ENCODE measurements at regions not wholly inside any gene's neighbourhood (a gene's known extent, or its start where the extent isn't known, plus 50 kb on each side); places are given as distances from the start of the nearest gene placed in this dataset.

GRCh38 chr4:176504118-176504517, 184.4 kb downstream of the SPCS3 start:
- no peak overlapping the region for H3K4me3 ChIP-seq (ENCODE audit: extremely low read depth, insufficient read depth, low read length, poor library complexity, severe bottlenecking)
- no peak overlapping the region for H3K27ac ChIP-seq (ENCODE audit: low read depth, low read length, severe bottlenecking)
- H3K9me3 ChIP-seq (ENCODE audit: control insufficient read depth, low read length): no peaks in the 10 kb centered on the region
- no peaks in the 10 kb centered on the region for H3K36me3 ChIP-seq (ENCODE audit: control insufficient read depth, insufficient read depth, low read length)
- 80 to 89% methylated on average over 1 to 2 of the region's 2 CpGs for WGBS, 2 experiments (ENCODE audit: insufficient coverage in 2 of 2)
- H3K4me1 ChIP-seq (ENCODE audit: control insufficient read depth, insufficient read depth, low read length, poor library complexity, severe bottlenecking): no peaks in the 10 kb centered on the region

DNA sequence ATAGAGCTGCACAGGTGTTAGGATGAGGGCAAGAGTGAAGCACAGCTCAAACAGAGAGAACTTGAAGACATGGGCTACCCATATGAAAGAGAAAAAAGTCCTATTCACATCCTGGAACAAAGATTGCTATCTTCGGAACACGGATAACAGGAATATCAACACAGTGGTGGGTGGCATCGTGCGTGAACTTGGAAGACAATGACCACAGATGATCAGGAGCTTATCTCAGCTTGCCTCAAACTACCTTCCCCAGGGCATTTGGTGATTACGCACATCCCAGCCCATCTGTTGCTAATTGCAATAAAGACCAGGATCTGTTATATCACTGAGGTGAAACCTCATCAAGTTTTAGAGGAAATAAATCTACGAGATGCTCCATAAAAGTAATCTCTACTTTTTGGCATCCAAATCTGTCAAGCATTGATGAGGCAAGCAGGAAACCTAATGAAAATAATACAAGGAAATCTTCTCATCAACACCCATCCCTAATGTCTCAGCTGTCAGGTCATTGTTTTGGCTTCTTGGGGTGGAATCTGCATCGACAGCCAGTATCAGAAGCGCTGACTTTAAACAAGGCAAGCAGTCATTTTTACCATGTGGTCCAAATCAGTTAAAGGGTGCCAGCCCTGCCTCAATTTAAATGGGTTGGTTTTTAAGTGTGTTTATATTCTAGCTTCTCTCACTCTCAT, 188.2 kb downstream of the SPCS3 start:
- no peak overlapping the region for H3K27ac ChIP-seq (ENCODE audit: low read depth, low read length, severe bottlenecking)
- H3K4me1 ChIP-seq (ENCODE audit: control insufficient read depth, insufficient read depth, low read length, poor library complexity, severe bottlenecking): no peaks in the 10 kb centered on the region
- no peaks in the 10 kb centered on the region for H3K9me3 ChIP-seq (ENCODE audit: control insufficient read depth, low read length)
- no peaks in the 10 kb centered on the region for H3K36me3 ChIP-seq (ENCODE audit: control insufficient read depth, insufficient read depth, low read length)
- no peak overlapping the region for H3K4me3 ChIP-seq (ENCODE audit: extremely low read depth, insufficient read depth, low read length, poor library complexity, severe bottlenecking)
- 92% methylated on average over 6 of the region's 8 CpGs for WGBS, 2 experiments (ENCODE audit: insufficient coverage in 2 of 2)

GRCh38 chr4:176508780-176509331, 189.1 kb downstream of the SPCS3 start:
- no peaks in the 10 kb centered on the region for H3K4me1 ChIP-seq (ENCODE audit: control insufficient read depth, insufficient read depth, low read length, poor library complexity, severe bottlenecking)
- no peaks in the 10 kb centered on the region for H3K9me3 ChIP-seq (ENCODE audit: control insufficient read depth, low read length)
- WGBS, 2 experiments (ENCODE audit: insufficient coverage in 2 of 2): 100% methylated on average over 1 of the region's 4 CpGs; no CpG with 5 or more reads in 1 of the 2 experiments
- H3K36me3 ChIP-seq (ENCODE audit: control insufficient read depth, insufficient read depth, low read length): no peaks in the 10 kb centered on the region
- H3K27ac ChIP-seq (ENCODE audit: low read depth, low read length, severe bottlenecking): no peak overlapping the region
- H3K4me3 ChIP-seq (ENCODE audit: extremely low read depth, insufficient read depth, low read length, poor library complexity, severe bottlenecking): no peak overlapping the region

GRCh38 chr4:176525576-176525975, 205.8 kb downstream of the SPCS3 start:
- no peaks in the 10 kb centered on the region for H3K36me3 ChIP-seq (ENCODE audit: control insufficient read depth, insufficient read depth, low read length)
- H3K27ac ChIP-seq (ENCODE audit: low read depth, low read length, severe bottlenecking): no peak overlapping the region
- WGBS, 2 experiments (ENCODE audit: insufficient coverage in 2 of 2): no CpG with 5 or more reads among the region's 2 CpGs
- no peaks in the 10 kb centered on the region for H3K4me1 ChIP-seq (ENCODE audit: control insufficient read depth, insufficient read depth, low read length, poor library complexity, severe bottlenecking)
- no peak overlapping the region for H3K4me3 ChIP-seq (ENCODE audit: extremely low read depth, insufficient read depth, low read length, poor library complexity, severe bottlenecking)
- no peaks in the 10 kb centered on the region for H3K9me3 ChIP-seq (ENCODE audit: control insufficient read depth, low read length)

DNA sequence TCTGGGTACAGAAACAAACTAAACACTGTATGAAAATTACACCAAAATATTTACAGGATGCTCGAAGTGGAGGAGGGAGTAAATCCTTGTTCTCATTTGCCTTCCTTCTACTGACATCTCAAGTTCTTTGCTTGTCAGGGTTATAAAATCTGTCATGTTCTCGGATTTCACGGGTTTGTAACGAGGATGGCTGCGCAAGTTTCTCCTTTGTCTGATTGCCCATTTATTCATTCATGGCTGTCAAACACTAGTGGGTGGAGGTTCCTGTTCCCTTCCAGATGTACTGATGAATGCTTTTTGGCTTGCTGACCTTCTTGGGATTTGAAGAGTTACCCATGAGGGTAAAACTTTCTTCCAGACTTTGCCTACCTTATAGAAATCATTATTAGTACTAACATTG, 206.9 kb downstream of the SPCS3 start:
- WGBS, 2 experiments (ENCODE audit: insufficient coverage in 2 of 2): 88 to 100% methylated on average over 1 to 4 of the region's 5 CpGs
- H3K4me3 ChIP-seq (ENCODE audit: extremely low read depth, insufficient read depth, low read length, poor library complexity, severe bottlenecking): no peak overlapping the region
- no peak overlapping the region for H3K27ac ChIP-seq (ENCODE audit: low read depth, low read length, severe bottlenecking)
- no peaks in the 10 kb centered on the region for H3K4me1 ChIP-seq (ENCODE audit: control insufficient read depth, insufficient read depth, low read length, poor library complexity, severe bottlenecking)
- no peaks in the 10 kb centered on the region for H3K9me3 ChIP-seq (ENCODE audit: control insufficient read depth, low read length)
- H3K36me3 ChIP-seq (ENCODE audit: control insufficient read depth, insufficient read depth, low read length): no peaks in the 10 kb centered on the region

- no peaks in the 10 kb centered on the region for H3K9me3 ChIP-seq (ENCODE audit: control insufficient read depth, low read length)
- peaks cover 2% of the 10 kb centered on the region for H3K4me1 ChIP-seq (ENCODE audit: control insufficient read depth, insufficient read depth, low read length, poor library complexity, severe bottlenecking)
- H3K36me3 ChIP-seq (ENCODE audit: control insufficient read depth, insufficient read depth, low read length): no peaks in the 10 kb centered on the region
- H3K27ac ChIP-seq (ENCODE audit: low read depth, low read length, severe bottlenecking): no peak overlapping the region
- no peak overlapping the region for H3K4me3 ChIP-seq (ENCODE audit: extremely low read depth, insufficient read depth, low read length, poor library complexity, severe bottlenecking)
These were observed 209.8 kb downstream of the SPCS3 start for GRCh38 chr4:176529574-176529973.

GRCh38 chr4:176533159-176533558, 213.4 kb downstream of the SPCS3 start:
- H3K27ac ChIP-seq (ENCODE audit: low read depth, low read length, severe bottlenecking): no peak overlapping the region
- H3K4me3 ChIP-seq (ENCODE audit: extremely low read depth, insufficient read depth, low read length, poor library complexity, severe bottlenecking): no peak overlapping the region
- peaks cover 11% of the 10 kb centered on the region for H3K4me1 ChIP-seq (ENCODE audit: control insufficient read depth, insufficient read depth, low read length, poor library complexity, severe bottlenecking)
- no peaks in the 10 kb centered on the region for H3K36me3 ChIP-seq (ENCODE audit: control insufficient read depth, insufficient read depth, low read length)
- no peaks in the 10 kb centered on the region for H3K9me3 ChIP-seq (ENCODE audit: control insufficient read depth, low read length)

- H3K9me3 ChIP-seq (ENCODE audit: control insufficient read depth, low read length): no peaks in the 10 kb centered on the region
- no peak overlapping the region for H3K4me3 ChIP-seq (ENCODE audit: extremely low read depth, insufficient read depth, low read length, poor library complexity, severe bottlenecking)
- no peaks in the 10 kb centered on the region for H3K36me3 ChIP-seq (ENCODE audit: control insufficient read depth, insufficient read depth, low read length)
- 73 to 91% methylated on average over 3 of the region's 3 CpGs for WGBS, 2 experiments (ENCODE audit: insufficient coverage in 2 of 2)
- peak overlapping the region; percentile 6 for H3K27ac ChIP-seq (ENCODE audit: low read depth, low read length, severe bottlenecking)
- peaks cover 11% of the 10 kb centered on the region for H3K4me1 ChIP-seq (ENCODE audit: control insufficient read depth, insufficient read depth, low read length, poor library complexity, severe bottlenecking)
These were observed 214.8 kb downstream of the SPCS3 start for GRCh38 chr4:176534566-176534965.

- Histone ChIP-seq H3K36me3 (ENCODE audit: control insufficient read depth, insufficient read depth, low read length) (no peaks in the 10 kb centered on the region), H3K4me1 (ENCODE audit: control insufficient read depth, insufficient read depth, low read length, poor library complexity, severe bottlenecking) (peaks cover 11% of the 10 kb centered on the region), H3K4me3 (ENCODE audit: extremely low read depth, insufficient read depth, low read length, poor library complexity, severe bottlenecking) (no peak overlapping the region), H3K9me3 (ENCODE audit: control insufficient read depth, low read length) (no peaks in the 10 kb centered on the region), H3K27ac (ENCODE audit: low read depth, low read length, severe bottlenecking) (peak overlapping the region; percentile 16)
- whole genome bisulfite sequencing, 2 experiments (ENCODE audit: insufficient coverage in 2 of 2): 80 to 87% methylated on average over 3 to 4 of the region's 4 CpGs
These were observed 218.6 kb downstream of the SPCS3 start for GRCh38 chr4:176538217-176538925.

DNA sequence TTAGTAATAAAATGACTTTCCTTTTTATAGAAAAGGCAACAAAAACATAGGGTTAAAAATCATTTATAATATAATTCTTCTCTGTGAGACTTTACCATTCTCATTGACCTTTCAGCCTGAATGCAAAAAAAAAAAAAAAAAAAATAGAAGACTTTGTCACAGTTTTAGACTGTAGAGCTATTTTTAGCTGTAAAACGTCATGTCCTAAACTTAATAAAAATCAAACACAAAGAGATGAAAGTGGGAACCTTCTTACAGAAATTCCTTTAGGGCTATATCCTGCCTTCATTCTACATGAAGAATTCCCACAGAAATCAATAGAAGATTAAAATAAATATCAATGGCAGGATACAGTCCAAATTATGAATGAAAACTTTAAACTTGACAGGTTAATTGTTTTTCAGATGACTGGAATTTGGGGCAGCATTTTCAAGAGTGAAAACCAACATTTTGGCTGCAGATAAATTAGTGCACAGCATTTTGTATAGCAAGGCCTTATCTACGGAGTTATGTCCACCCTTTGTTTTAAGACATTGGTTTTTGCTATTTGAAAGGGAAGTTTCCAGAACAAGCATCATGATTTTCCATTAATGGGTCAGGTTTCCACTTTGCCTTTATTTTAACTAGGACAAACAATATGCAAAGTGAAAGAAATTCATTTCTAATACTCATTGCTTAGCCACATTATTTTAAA, 219.5 kb downstream of the SPCS3 start:
- WGBS, 2 experiments (ENCODE audit: insufficient coverage in 2 of 2): 100% methylated on average over 1 of the region's 2 CpGs
- H3K4me1 ChIP-seq (ENCODE audit: control insufficient read depth, insufficient read depth, low read length, poor library complexity, severe bottlenecking): peaks cover 11% of the 10 kb centered on the region
- H3K4me3 ChIP-seq (ENCODE audit: extremely low read depth, insufficient read depth, low read length, poor library complexity, severe bottlenecking): no peak overlapping the region
- H3K9me3 ChIP-seq (ENCODE audit: control insufficient read depth, low read length): no peaks in the 10 kb centered on the region
- H3K36me3 ChIP-seq (ENCODE audit: control insufficient read depth, insufficient read depth, low read length): no peaks in the 10 kb centered on the region
- no peak overlapping the region for H3K27ac ChIP-seq (ENCODE audit: low read depth, low read length, severe bottlenecking)

- Histone ChIP-seq H3K4me1 (ENCODE audit: control insufficient read depth, insufficient read depth, low read length, poor library complexity, severe bottlenecking) (peaks cover 8% of the 10 kb centered on the region), H3K27ac (ENCODE audit: low read depth, low read length, severe bottlenecking) (no peak overlapping the region), H3K4me3 (ENCODE audit: extremely low read depth, insufficient read depth, low read length, poor library complexity, severe bottlenecking) (no peak overlapping the region), H3K36me3 (ENCODE audit: control insufficient read depth, insufficient read depth, low read length) (no peaks in the 10 kb centered on the region), H3K9me3 (ENCODE audit: control insufficient read depth, low read length) (no peaks in the 10 kb centered on the region)
These were observed 220.0 kb downstream of the SPCS3 start for GRCh38 chr4:176539785-176540175.

Data from mesodermal cell (in vitro differentiated cells).